DOHH2 (cell line): ENCODE measurements at regions not wholly inside any gene's neighbourhood (a gene's known extent, or its start where the extent isn't known, plus 50 kb on each side); places are given as distances from the start of the nearest gene placed in this dataset.

ENCODE experiments used
- H3F3A ChIP-seq: fragments of 200-600 bp; sonication (generic), shearing (Covaris generic); 2 replicates; pipeline ENCODE4 v1.6.0; 2016; ENCODE audit warnings: antibody characterized with exemption, mild to moderate bottlenecking; ENCODE audit not compliant: control insufficient read depth, insufficient read depth
- H3K27ac ChIP-seq: fragments of 200-600 bp; sonication (generic); 2 replicates; pipeline ENCODE4 v1.5.1; 2014; ENCODE audit warnings: low read depth, mild to moderate bottlenecking, low read length, moderate library complexity
- H3K27me3 ChIP-seq: fragments of 200-600 bp; sonication (generic); 2 replicates; pipeline ENCODE4 v1.6.1; 2014; ENCODE audit warnings: mild to moderate bottlenecking, low read length, mixed read lengths; ENCODE audit not compliant: control insufficient read depth
- H3K36me3 ChIP-seq: fragments of 200-600 bp; sonication (generic); 2 replicates; pipeline ENCODE4 v1.6.1; 2014; ENCODE audit warnings: mild to moderate bottlenecking, low read length, moderate library complexity, mixed read lengths; ENCODE audit not compliant: control insufficient read depth
- H3K4me1 ChIP-seq: fragments of 200-600 bp; sonication (generic); 2 replicates; pipeline ENCODE4 v1.6.1; 2014; ENCODE audit warnings: mild to moderate bottlenecking, low read length, mixed read lengths; ENCODE audit not compliant: control insufficient read depth
- H3K4me2 ChIP-seq: fragments of 200-600 bp; sonication (generic); 2 replicates; pipeline ENCODE4 v1.6.0; 2014; ENCODE audit warnings: mild to moderate bottlenecking, low read length, moderate library complexity
- H3K4me3 ChIP-seq: fragments of 200-600 bp; sonication (generic); 2 replicates; pipeline ENCODE4 v1.5.1; 2014; ENCODE audit warnings: mild to moderate bottlenecking, low read length, mixed read lengths
- H3K79me2 ChIP-seq: fragments of 200-600 bp; sonication (generic); 2 replicates; pipeline ENCODE4 v1.6.1; 2014; ENCODE audit warnings: mild to moderate bottlenecking, low read length, mixed read lengths; ENCODE audit not compliant: control insufficient read depth
- H3K9me2 ChIP-seq: fragments of 200-600 bp; sonication (generic); replicated peaks from 2 replicates; pipeline ENCODE4 v1.6.1; 2014; ENCODE audit warnings: mild to moderate bottlenecking, low read length, mixed read lengths; ENCODE audit not compliant: control insufficient read depth
- H3K9me3 ChIP-seq: fragments of 200-600 bp; sonication (generic); 2 replicates; pipeline ENCODE4 v1.6.1; 2014; ENCODE audit warnings: antibody characterized with exemption, low read length, mixed read lengths; ENCODE audit not compliant: control insufficient read depth, insufficient read depth
- H4K20me1 ChIP-seq: fragments of 200-600 bp; sonication (generic); 2 replicates; pipeline ENCODE4 v1.6.0; 2014; ENCODE audit warnings: low read depth, mild to moderate bottlenecking, antibody characterized with exemption, low read length, moderate library complexity; ENCODE audit not compliant: control insufficient read depth, insufficient read depth
- EZH2phosphoT487 ChIP-seq: fragments of 200-600 bp; sonication (generic); IDR thresholded peaks from 2 replicates; pipeline ENCODE4 v1.6.1; 2017; ENCODE audit warnings: borderline replicate concordance, mild to moderate bottlenecking, antibody characterized with exemption, low read length, moderate library complexity, mixed read lengths
- TF ChIP-seq, protein P1 (sequence below): fragments of 200-600 bp; sonication (generic); IDR thresholded peaks from one replicate; pipeline ENCODE4 v1.5.1; 2014; ENCODE audit warnings: antibody characterized with exemption, mild to moderate bottlenecking, low read depth, low read length; ENCODE audit not compliant: poor library complexity, severe bottlenecking

DNA sequence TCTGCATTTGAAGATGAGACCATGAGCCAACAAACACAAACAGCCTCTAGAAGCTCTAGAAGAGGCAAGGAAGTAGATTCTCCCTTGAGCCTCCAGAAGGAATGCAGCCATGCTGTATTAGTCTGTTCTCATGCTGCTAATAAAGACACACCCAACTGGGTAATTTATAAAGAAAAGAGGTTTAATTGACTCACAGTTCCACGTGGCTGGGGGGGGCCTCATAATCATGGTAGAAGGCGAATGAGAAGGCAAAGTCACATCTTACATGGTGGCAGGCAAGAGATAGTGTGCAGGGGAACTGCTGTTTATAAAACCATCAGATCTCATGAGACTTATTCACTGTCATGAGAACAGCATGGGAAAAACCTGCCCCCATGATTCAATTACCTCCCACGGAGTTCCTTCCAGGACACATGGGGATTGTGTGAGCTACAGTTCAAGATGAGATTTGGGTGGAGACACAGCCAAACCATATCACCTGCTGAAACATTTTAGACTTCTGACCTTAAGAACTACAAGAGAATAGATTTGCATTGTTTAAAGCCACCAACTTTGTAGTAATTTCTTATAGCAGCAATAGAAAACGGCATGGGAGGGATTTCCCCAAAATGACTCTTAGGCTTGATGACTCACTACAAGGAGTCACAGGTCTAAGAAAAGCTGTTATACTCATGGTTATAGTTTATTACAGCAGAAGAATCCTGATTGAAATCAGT lies 284.4 kb upstream of the SFRP2 start:
- H3K9me2 ChIP-seq = no peaks in the 10 kb centered on the region
- TF ChIP-seq, protein P1, sequence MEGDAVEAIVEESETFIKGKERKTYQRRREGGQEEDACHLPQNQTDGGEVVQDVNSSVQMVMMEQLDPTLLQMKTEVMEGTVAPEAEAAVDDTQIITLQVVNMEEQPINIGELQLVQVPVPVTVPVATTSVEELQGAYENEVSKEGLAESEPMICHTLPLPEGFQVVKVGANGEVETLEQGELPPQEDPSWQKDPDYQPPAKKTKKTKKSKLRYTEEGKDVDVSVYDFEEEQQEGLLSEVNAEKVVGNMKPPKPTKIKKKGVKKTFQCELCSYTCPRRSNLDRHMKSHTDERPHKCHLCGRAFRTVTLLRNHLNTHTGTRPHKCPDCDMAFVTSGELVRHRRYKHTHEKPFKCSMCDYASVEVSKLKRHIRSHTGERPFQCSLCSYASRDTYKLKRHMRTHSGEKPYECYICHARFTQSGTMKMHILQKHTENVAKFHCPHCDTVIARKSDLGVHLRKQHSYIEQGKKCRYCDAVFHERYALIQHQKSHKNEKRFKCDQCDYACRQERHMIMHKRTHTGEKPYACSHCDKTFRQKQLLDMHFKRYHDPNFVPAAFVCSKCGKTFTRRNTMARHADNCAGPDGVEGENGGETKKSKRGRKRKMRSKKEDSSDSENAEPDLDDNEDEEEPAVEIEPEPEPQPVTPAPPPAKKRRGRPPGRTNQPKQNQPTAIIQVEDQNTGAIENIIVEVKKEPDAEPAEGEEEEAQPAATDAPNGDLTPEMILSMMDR = no peak
- no peak overlapping the region for H3K4me3 ChIP-seq
- H3K36me3 ChIP-seq = no peaks in the 10 kb centered on the region
- no peaks in the 10 kb centered on the region for H3K4me1 ChIP-seq
- no peak overlapping the region for H3K27ac ChIP-seq
- no peak overlapping the region for H3K4me2 ChIP-seq
- H3K27me3 ChIP-seq = no peaks in the 10 kb centered on the region; the same call in 1 of the 2 replicates
- H3K79me2 ChIP-seq = no peaks in the 10 kb centered on the region
- no peaks in the 10 kb centered on the region for H3K9me3 ChIP-seq
- H4K20me1 ChIP-seq = no peaks in the 10 kb centered on the region
- no peaks in the 10 kb centered on the region for H3F3A ChIP-seq

- no peaks in the 10 kb centered on the region; the same call in 1 of the 2 replicates for H3K9me3 ChIP-seq
- no peaks in the 10 kb centered on the region for H3K4me1 ChIP-seq
- H3K4me3 ChIP-seq = no peak overlapping the region
- no peaks in the 10 kb centered on the region for H3F3A ChIP-seq
- H3K27ac ChIP-seq = no peak overlapping the region
- no peaks in the 10 kb centered on the region for H3K27me3 ChIP-seq
- H3K4me2 ChIP-seq = no peak overlapping the region
- H3K36me3 ChIP-seq = no peaks in the 10 kb centered on the region
- H3K9me2 ChIP-seq = no peaks in the 10 kb centered on the region
- no peaks in the 10 kb centered on the region for H3K79me2 ChIP-seq
- TF ChIP-seq EZH2phosphoT487 = no peak
- TF ChIP-seq, protein P1 = no peak
- H4K20me1 ChIP-seq = no peaks in the 10 kb centered on the region
These were observed 278.9 kb upstream of the SFRP2 start for GRCh38 chr4:154067786-154068185.

DNA sequence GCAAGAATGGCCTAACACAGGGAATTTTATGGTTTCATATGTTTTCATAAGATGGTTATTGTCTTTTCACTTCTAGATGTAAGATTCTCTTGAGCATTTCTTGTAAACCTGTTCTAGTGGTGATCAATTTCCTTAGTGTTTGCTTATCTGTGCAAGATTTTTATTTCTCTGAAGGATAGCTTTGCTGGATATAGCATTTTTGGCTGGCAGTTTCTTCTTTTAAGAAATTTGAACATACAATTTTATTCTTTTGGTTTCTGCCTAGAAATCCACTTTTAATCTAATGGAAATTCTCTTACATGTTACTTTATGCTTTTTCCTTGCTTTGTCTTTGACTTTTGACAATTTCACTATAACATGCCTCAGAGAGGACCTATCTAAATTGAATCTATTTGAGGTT lies 276.5 kb upstream of the SFRP2 start:
- no peaks in the 10 kb centered on the region for H3K9me2 ChIP-seq
- no peak for TF ChIP-seq EZH2phosphoT487
- TF ChIP-seq, protein P1 = no peak
- H3K27ac ChIP-seq = no peak overlapping the region
- no peaks in the 10 kb centered on the region for H4K20me1 ChIP-seq
- H3K9me3 ChIP-seq = no peaks in the 10 kb centered on the region; the same call in 1 of the 2 replicates
- no peaks in the 10 kb centered on the region for H3K36me3 ChIP-seq
- no peak overlapping the region for H3K4me2 ChIP-seq
- no peaks in the 10 kb centered on the region for H3F3A ChIP-seq
- H3K27me3 ChIP-seq = no peaks in the 10 kb centered on the region
- no peaks in the 10 kb centered on the region for H3K79me2 ChIP-seq
- no peaks in the 10 kb centered on the region for H3K4me1 ChIP-seq
- H3K4me3 ChIP-seq = no peak overlapping the region
